ENCODE measurements at regions not wholly inside any gene's neighbourhood (a gene's known extent, or its start where the extent isn't known, plus 50 kb on each side); places are given as distances from the start of the nearest gene placed in this dataset.

DNA sequence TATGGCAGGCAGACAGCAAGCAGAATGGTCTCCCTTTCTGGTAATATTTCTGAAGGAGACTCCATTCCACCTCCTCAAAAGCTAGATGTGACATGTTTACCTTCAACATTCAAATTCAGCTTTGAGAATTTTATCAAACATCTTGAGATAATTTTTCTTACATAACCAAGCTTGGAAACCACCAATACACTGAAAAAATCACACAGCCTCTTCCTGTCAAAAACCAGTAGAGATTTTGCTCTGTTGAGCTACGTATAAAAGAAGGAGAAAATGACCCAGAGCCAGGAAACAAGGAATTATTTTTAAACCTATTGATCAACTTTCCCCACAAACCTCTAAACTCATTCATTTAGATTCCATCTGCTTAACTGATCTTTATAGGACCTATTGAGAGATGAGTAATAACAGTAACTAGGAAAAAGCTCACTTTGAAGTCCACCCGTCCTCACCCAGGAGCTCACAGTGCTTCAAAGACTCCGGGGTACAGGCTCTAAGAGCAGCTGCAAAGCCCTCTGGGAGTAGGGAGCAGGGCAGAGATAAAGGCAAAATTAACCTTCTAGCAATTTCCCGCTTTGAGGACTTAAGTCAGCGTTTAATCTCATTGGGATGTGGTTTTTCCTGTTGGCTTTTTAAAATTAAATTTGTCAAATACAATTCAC lies 318.2 kb upstream of the RASGEF1B start:
- DNase-seq (ENCODE audit: low read depth): no peak
- TF ChIP-seq, protein P1, sequence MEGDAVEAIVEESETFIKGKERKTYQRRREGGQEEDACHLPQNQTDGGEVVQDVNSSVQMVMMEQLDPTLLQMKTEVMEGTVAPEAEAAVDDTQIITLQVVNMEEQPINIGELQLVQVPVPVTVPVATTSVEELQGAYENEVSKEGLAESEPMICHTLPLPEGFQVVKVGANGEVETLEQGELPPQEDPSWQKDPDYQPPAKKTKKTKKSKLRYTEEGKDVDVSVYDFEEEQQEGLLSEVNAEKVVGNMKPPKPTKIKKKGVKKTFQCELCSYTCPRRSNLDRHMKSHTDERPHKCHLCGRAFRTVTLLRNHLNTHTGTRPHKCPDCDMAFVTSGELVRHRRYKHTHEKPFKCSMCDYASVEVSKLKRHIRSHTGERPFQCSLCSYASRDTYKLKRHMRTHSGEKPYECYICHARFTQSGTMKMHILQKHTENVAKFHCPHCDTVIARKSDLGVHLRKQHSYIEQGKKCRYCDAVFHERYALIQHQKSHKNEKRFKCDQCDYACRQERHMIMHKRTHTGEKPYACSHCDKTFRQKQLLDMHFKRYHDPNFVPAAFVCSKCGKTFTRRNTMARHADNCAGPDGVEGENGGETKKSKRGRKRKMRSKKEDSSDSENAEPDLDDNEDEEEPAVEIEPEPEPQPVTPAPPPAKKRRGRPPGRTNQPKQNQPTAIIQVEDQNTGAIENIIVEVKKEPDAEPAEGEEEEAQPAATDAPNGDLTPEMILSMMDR (IDR thresholded peaks at IDR 0.05; ENCODE audit: insufficient read depth, low read depth, low read length, missing control alignments): no peak

DNA sequence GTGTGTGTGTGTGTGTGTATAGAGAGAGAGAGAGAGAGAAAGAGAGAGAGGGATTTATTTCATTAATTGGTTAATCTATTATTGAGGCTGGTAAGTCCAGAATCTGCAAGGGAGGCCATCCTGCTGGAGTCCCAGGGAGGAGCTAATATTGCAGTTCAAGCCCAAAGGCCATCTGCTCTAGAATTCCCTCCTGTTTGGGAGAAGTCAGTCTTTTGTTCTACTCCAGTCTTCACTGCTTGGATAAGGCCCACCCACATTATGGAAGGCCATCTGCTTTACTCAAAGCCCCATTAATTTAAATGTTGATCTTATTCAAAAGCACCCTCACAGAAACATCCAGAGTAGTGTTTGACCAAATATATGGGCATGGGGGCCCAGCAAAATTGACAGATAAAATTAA lies 317.5 kb upstream of the RASGEF1B start:
- DNase-seq (ENCODE audit: low read depth): no peak

More for the DNA sequence above, 318.2 kb upstream of the RASGEF1B start:
- no peak overlapping the region for H3K4me3 ChIP-seq (ENCODE audit: low read length)

DNA sequence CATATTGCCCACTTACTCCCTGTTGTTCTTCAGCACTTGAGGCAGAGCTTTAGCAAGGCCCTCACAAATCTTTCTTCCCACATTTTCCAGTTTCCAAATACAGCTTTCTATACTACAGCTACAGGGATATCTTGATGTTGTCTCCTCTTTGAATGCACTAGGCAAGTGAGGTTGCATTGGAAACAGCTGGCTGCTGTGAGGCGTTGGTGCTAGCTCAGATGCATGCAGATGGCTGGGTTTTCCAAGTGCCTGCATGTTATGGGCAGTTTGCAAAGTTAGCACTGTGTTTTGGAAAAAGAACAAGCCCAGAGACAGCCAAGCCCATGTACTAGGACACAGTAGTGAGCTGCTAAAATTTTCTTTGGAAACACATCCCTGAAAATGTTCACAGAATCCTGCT lies 315.1 kb upstream of the RASGEF1B start:
- DNase-seq (ENCODE audit: low read depth): no peak
- no peak overlapping the region for H3K4me3 ChIP-seq (ENCODE audit: low read length)
- TF ChIP-seq, protein P1 (IDR thresholded peaks at IDR 0.05; ENCODE audit: insufficient read depth, low read depth, low read length, missing control alignments): no peak

More for the DNA sequence above, 317.5 kb upstream of the RASGEF1B start:
- H3K4me3 ChIP-seq (ENCODE audit: low read length): no peak overlapping the region
- TF ChIP-seq, protein P1 (IDR thresholded peaks at IDR 0.05; ENCODE audit: insufficient read depth, low read depth, low read length, missing control alignments): no peak

DNA sequence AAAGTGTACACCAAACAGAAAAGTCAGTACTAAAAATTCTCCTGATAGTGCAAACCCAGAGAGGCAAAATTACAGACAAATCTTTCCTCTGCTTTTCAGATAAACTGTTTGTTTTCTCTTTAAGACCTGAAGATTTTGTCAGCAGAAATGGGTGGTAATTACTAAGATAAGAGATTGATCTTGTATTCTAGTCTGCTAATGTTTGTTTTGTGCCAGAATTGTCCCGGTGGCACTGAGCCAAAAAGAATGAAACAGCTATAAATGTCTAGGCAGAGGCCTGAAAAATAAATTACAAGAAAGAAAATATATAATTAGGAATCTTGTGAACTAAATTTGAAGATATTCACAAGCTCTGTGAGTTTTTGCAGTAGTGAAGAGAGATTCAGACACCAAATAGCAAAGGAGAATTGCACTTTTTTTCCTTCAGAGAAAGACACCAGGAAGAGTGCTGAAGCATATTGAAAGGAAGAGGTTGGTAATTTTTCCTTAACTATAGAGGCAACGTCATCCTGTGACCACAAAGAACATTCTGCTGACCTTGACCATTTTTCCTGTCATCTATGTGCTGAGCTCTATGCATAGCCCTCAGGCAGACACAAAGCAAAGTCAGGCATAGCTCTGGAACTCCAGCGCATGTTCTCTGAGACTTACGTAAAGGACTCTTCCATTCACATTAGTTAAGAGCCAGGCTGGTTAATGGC lies 314.5 kb upstream of the RASGEF1B start:
- no peak for DNase-seq (ENCODE audit: low read depth)
- TF ChIP-seq, protein P1 (IDR thresholded peaks at IDR 0.05; ENCODE audit: insufficient read depth, low read depth, low read length, missing control alignments): no peak
- no peak overlapping the region for H3K4me3 ChIP-seq (ENCODE audit: low read length)

DNA sequence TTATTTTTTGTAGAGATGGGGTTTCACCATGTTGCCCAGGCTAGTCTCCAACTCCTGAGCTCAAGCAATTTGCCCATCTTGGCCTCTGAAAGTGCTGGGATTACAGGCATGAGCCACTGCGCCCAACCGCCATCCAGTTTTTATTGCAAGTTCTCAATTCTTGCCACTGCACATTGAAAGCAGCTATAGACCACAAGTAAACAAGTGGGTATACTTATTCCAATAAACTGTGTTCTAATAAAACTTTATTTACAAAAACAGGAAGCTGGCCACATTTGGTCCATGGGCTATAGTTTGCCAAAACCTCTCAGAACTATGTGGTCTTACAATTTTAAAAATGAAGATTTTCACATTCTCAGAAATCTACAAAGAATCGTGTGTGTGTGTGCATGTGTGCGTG lies 313.6 kb upstream of the RASGEF1B start:
- no peak overlapping the region for H3K4me3 ChIP-seq (ENCODE audit: low read length)
- no peak for DNase-seq (ENCODE audit: low read depth)
- TF ChIP-seq, protein P1 (IDR thresholded peaks at IDR 0.05; ENCODE audit: insufficient read depth, low read depth, low read length, missing control alignments): no peak

DNA sequence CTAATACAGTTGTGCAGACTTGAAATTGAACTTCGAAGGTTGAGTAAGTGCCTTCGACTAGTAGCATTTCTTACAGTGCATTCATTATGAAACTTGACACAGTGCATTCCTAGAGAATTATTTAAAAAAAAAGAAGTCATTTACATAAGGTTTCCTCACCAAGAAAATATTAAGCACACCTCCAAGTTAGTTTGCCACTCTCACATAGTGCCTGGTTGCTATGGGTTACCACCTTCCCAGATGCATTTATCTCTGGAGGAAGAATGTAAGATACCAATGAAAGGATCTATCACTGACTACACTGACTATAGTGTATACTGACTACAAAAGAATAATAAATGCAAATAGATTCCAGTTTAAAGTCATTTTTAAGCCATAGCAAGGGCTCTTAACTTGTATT lies 311.9 kb upstream of the RASGEF1B start:
- TF ChIP-seq, protein P1 (IDR thresholded peaks at IDR 0.05; ENCODE audit: insufficient read depth, low read depth, low read length, missing control alignments): no peak
- DNase-seq (ENCODE audit: low read depth): no peak
- H3K4me3 ChIP-seq (ENCODE audit: low read length): no peak overlapping the region

All from epithelial cell of esophagus (primary cell).